Stimulated activated CD4-positive, alpha-beta T cell treated with anti-CD3 and anti-CD28 coated beads, TNF-alpha, amount 100 ng/mL, for 24 hours (primary cell): ENCODE measurements at regions not wholly inside any gene's neighbourhood (a gene's known extent, or its start where the extent isn't known, plus 50 kb on each side); places are given as distances from the start of the nearest gene placed in this dataset.

Experiments used
- DNase-seq, 3 experiments: peaks; one replicate each; pipeline ENCODE4 v3.0.0-alpha.2; 2020; ENCODE audit warnings: low read depth in 3 of 3

GRCh38 chr21:24224422-24224821 is 1382.9 kb downstream of the MRPL39 start:
- DNase-seq = no peak

- DNase-seq = no peak
Observed at GRCh38 chr21:24223624-24224023, 1383.7 kb downstream of the MRPL39 start.

GRCh38 chr21:24222676-24223075 is 1384.6 kb downstream of the MRPL39 start:
- DNase-seq = no peak

GRCh38 chr21:24220446-24220845 is 1386.8 kb downstream of the MRPL39 start:
- DNase-seq = no peak

GRCh38 chr21:24217151-24217550 is 1390.1 kb downstream of the MRPL39 start:
- DNase-seq = no peak

GRCh38 chr21:24210130-24210529 is 1397.2 kb downstream of the MRPL39 start:
- no peak for DNase-seq

GRCh38 chr21:24208562-24209260 is 1398.6 kb downstream of the MRPL39 start:
- DNase-seq = no peak

GRCh38 chr21:24205319-24205718 is 1402.0 kb downstream of the MRPL39 start:
- no peak for DNase-seq

- no peak for DNase-seq
Observed at GRCh38 chr21:24204641-24205040, 1402.6 kb downstream of the MRPL39 start.

- DNase-seq = no peak
Observed at GRCh38 chr21:24200052-24200451, 1407.2 kb downstream of the MRPL39 start.

- DNase-seq = no peak
Observed at GRCh38 chr21:24197923-24198322, 1409.4 kb downstream of the MRPL39 start.

GRCh38 chr21:24197132-24197643 is 1410.1 kb downstream of the MRPL39 start:
- DNase-seq = no peak

- DNase-seq = no peak
Observed at GRCh38 chr21:24188506-24188905, 1418.8 kb downstream of the MRPL39 start.

- DNase-seq = no peak
Observed at GRCh38 chr21:24183077-24183476, 1424.2 kb downstream of the MRPL39 start.

GRCh38 chr21:24179110-24179509 is 1428.2 kb downstream of the MRPL39 start:
- no peak for DNase-seq

- no peak for DNase-seq
Observed at GRCh38 chr21:24175106-24175505, 1432.2 kb downstream of the MRPL39 start.

- no peak for DNase-seq
Observed at GRCh38 chr21:24171736-24172135, 1435.5 kb downstream of the MRPL39 start.

- no peak for DNase-seq
Observed at GRCh38 chr21:24163539-24163938, 1443.7 kb downstream of the MRPL39 start.

- no peak for DNase-seq
Observed at GRCh38 chr21:24160528-24160927, 1446.8 kb downstream of the MRPL39 start.

- no peak for DNase-seq
Observed at GRCh38 chr21:24153137-24153536, 1454.1 kb downstream of the MRPL39 start.

GRCh38 chr21:24150753-24151152 is 1456.5 kb downstream of the MRPL39 start:
- no peak for DNase-seq

GRCh38 chr21:24148461-24148860 is 1458.8 kb downstream of the MRPL39 start:
- no peak for DNase-seq

- DNase-seq = no peak
Observed at GRCh38 chr21:24147674-24148073, 1459.6 kb downstream of the MRPL39 start.

- no peak for DNase-seq
Observed at GRCh38 chr21:24131056-24131455, 1476.2 kb downstream of the MRPL39 start.
